CD4-positive, alpha-beta memory T cell (primary cell): ENCODE measurements at regions not wholly inside any gene's neighbourhood (a gene's known extent, or its start where the extent isn't known, plus 50 kb on each side); places are given as distances from the start of the nearest gene placed in this dataset.

ENCODE experiments used
- CTCF ChIA-PET: fragments of 350-600 bp; sonication (Branson Sonifier 250); formaldehyde crosslinking; loops from one replicate; lab custom pipeline; 2021; ENCODE audit warnings: inconsistent platforms; ENCODE audit not compliant: partially characterized antibody; lab: Charles Lee
- POLR2A ChIA-PET: fragments of 350-600 bp; sonication (Branson Sonifier 250); formaldehyde crosslinking; loops from one replicate; lab custom pipeline; 2021; ENCODE audit not compliant: partially characterized antibody; lab: Charles Lee
- DNase-seq, 5 donors: peaks; one replicate each; pipeline versions ENCODE4 v3.0.0 to v3.0.0-alpha.2; 2020 to 2022; ENCODE audit warnings: mixed read lengths in 1 of 5
- H3K27ac ChIP-seq: one replicate; pipeline ENCODE4 v1.7.0; 2013; ENCODE audit warnings: low read depth, low read length
- H3K27me3 ChIP-seq: 2 replicates; pipeline ENCODE4 v1.7.0; 2013; ENCODE audit warnings: mild to moderate bottlenecking, low read length, moderate library complexity; ENCODE audit not compliant: insufficient read depth
- H3K36me3 ChIP-seq: 2 replicates; pipeline ENCODE4 v1.7.0; 2013; ENCODE audit warnings: mild to moderate bottlenecking, low read length, moderate library complexity; ENCODE audit not compliant: insufficient read depth
- H3K4me1 ChIP-seq: 2 replicates; pipeline ENCODE4 v1.7.0; 2013; ENCODE audit warnings: mild to moderate bottlenecking, low read length, moderate library complexity; ENCODE audit not compliant: insufficient read depth
- H3K4me3 ChIP-seq, 2 donors: one replicate each; pipeline ENCODE4 v1.7.0; 2013; ENCODE audit warnings: low read length in 2 of 2, mild to moderate bottlenecking in 1 of 2
- H3K9me3 ChIP-seq, 2 donors: one replicate each; pipeline ENCODE4 v1.7.0; 2013; ENCODE audit warnings: low read length in 2 of 2, control low read depth in 1 of 2; ENCODE audit not compliant: control insufficient read depth in 1 of 2
- H3K27ac Mint-ChIP-seq, 7 donors: one replicate each; pipeline ENCODE4 v1.8.0; 2020 to 2021; ENCODE audit warnings: mixed read lengths in 7 of 7, mild to moderate bottlenecking in 6 of 7, inconsistent platforms in 3 of 7, moderate library complexity in 3 of 7
- H3K27me3 Mint-ChIP-seq, 2 donors: one replicate each; pipeline ENCODE4 v1.8.0; 2020 to 2021; ENCODE audit warnings: mixed read lengths in 2 of 2
- H3K36me3 Mint-ChIP-seq, 2 donors: one replicate each; pipeline ENCODE4 v1.8.0; 2020 to 2021; ENCODE audit warnings: mixed read lengths in 2 of 2, inconsistent platforms in 1 of 2, mild to moderate bottlenecking in 1 of 2
- H3K4me1 Mint-ChIP-seq, 4 donors: one replicate each; pipeline ENCODE4 v1.8.0; 2020 to 2021; ENCODE audit warnings: mixed read lengths in 4 of 4, mild to moderate bottlenecking in 1 of 4
- H3K4me3 Mint-ChIP-seq, 8 donors: one replicate each; pipeline ENCODE4 v1.8.0; 2020 to 2021; ENCODE audit warnings: mixed read lengths in 8 of 8, mild to moderate bottlenecking in 7 of 8, moderate library complexity in 6 of 8, inconsistent platforms in 3 of 8
- H3K9me3 Mint-ChIP-seq, 8 donors: one replicate each; pipeline ENCODE4 v1.8.0; 2020 to 2021; ENCODE audit warnings: mixed read lengths in 8 of 8, mild to moderate bottlenecking in 5 of 8, inconsistent platforms in 3 of 8, moderate library complexity in 1 of 8
- intact Hi-C: fragments of 100-400 bp; cut with micrococcal nuclease; formaldehyde crosslinking; loops from one replicate; pipeline ENCODE4 v1.15.1; 2023

- no peaks in the 10 kb centered on the region for H3K4me1 ChIP-seq
- Mint-ChIP-seq H3K4me3 (no peak overlapping the region), H3K27ac (no peak overlapping the region), H3K9me3 (peaks cover 0 to 11% (median 2%) of the 10 kb centered on the region in 8 donors), H3K36me3 (no peaks in the 10 kb centered on the region), H3K4me1 (no peaks in the 10 kb centered on the region), H3K27me3 (peaks cover 0 to 2% of the 10 kb centered on the region in 2 donors)
- POLR2A ChIA-PET, result no interaction called here
- no peak for DNase-seq
- intact Hi-C loops, result no loop called here
- H3K36me3 ChIP-seq, result no peaks in the 10 kb centered on the region
- H3K4me3 ChIP-seq, result no peak overlapping the region
- CTCF ChIA-PET, result no interaction called here
- no peaks in the 10 kb centered on the region for H3K27me3 ChIP-seq
- H3K27ac ChIP-seq, result no peak overlapping the region
- no peaks in the 10 kb centered on the region for H3K9me3 ChIP-seq
Measured at GRCh38 chr2:104650405-104650996, 203.4 kb upstream of the POU3F3 start.

GRCh38 chr2:104654811-104655210 lies 199.1 kb upstream of the POU3F3 start:
- Histone ChIP-seq H3K27ac (no peak overlapping the region), H3K9me3 (no peaks in the 10 kb centered on the region), H3K27me3 (no peaks in the 10 kb centered on the region), H3K4me3 (no peak overlapping the region), H3K4me1 (no peaks in the 10 kb centered on the region), H3K36me3 (no peaks in the 10 kb centered on the region)
- H3K27ac Mint-ChIP-seq, result no peak overlapping the region
- CTCF ChIA-PET, result no interaction called here
- peaks cover 0 to 5% (median under 1%) of the 10 kb centered on the region in 4 donors for H3K4me1 Mint-ChIP-seq
- H3K36me3 Mint-ChIP-seq, result no peaks in the 10 kb centered on the region
- no peak overlapping the region for H3K4me3 Mint-ChIP-seq
- peaks cover 0 to 14% (median 4%) of the 10 kb centered on the region in 8 donors for H3K9me3 Mint-ChIP-seq
- intact Hi-C loops, result no loop called here
- no peak for DNase-seq
- H3K27me3 Mint-ChIP-seq, result peaks cover 9% of the 10 kb centered on the region in 2 donors
- POLR2A ChIA-PET, result no interaction called here

GRCh38 chr2:104656571-104657163 lies 197.2 kb upstream of the POU3F3 start:
- Histone ChIP-seq H3K4me1 (no peaks in the 10 kb centered on the region), H3K4me3 (no peak overlapping the region), H3K27me3 (no peaks in the 10 kb centered on the region), H3K27ac (no peak overlapping the region), H3K9me3 (no peaks in the 10 kb centered on the region), H3K36me3 (no peaks in the 10 kb centered on the region)
- ChIA-PET POLR2A (no interaction called here), CTCF (interaction anchor here (1.0 kb wide), 1 partner anchor 9 kb away, joined by 3 read pairs; no protein-coding TSS in a partner anchor)
- H3K4me1 Mint-ChIP-seq, result peaks cover 0 to 5% (median under 1%) of the 10 kb centered on the region in 4 donors
- H3K27ac Mint-ChIP-seq, result no peak overlapping the region
- intact Hi-C loops, result no loop called here
- no peaks in the 10 kb centered on the region for H3K36me3 Mint-ChIP-seq
- H3K27me3 Mint-ChIP-seq, result peaks cover 11 to 13% of the 10 kb centered on the region in 2 donors
- no peak overlapping the region for H3K4me3 Mint-ChIP-seq
- no peak for DNase-seq
- peaks cover 0 to 14% (median 3%) of the 10 kb centered on the region in 8 donors for H3K9me3 Mint-ChIP-seq

GRCh38 chr2:104658144-104658835 lies 195.6 kb upstream of the POU3F3 start:
- Mint-ChIP-seq H3K9me3 (peaks cover 0 to 14% (median 3%) of the 10 kb centered on the region in 8 donors), H3K27me3 (peaks cover 11 to 13% of the 10 kb centered on the region in 2 donors), H3K4me1 (peaks cover 0 to 5% (median under 1%) of the 10 kb centered on the region in 4 donors), H3K4me3 (no peak overlapping the region), H3K27ac (no peak overlapping the region), H3K36me3 (no peaks in the 10 kb centered on the region)
- Histone ChIP-seq H3K36me3 (no peaks in the 10 kb centered on the region), H3K9me3 (no peaks in the 10 kb centered on the region), H3K4me1 (no peaks in the 10 kb centered on the region), H3K27ac (no peak overlapping the region), H3K27me3 (no peaks in the 10 kb centered on the region), H3K4me3 (no peak overlapping the region)
- intact Hi-C loops, result no loop called here
- POLR2A ChIA-PET, result no interaction called here
- CTCF ChIA-PET, result no interaction called here
- no peak for DNase-seq

- CTCF ChIA-PET, result no interaction called here
Measured at GRCh38 chr2:104658904-104659591, 194.9 kb upstream of the POU3F3 start.

GRCh38 chr2:104660991-104661390 lies 192.9 kb upstream of the POU3F3 start:
- no peaks in the 10 kb centered on the region for H3K4me1 ChIP-seq
- no peak overlapping the region for H3K4me3 ChIP-seq
- peaks cover 11 to 13% of the 10 kb centered on the region in 2 donors for H3K27me3 Mint-ChIP-seq
- ChIA-PET POLR2A (no interaction called here), CTCF (no interaction called here)
- H3K36me3 Mint-ChIP-seq, result no peaks in the 10 kb centered on the region
- H3K36me3 ChIP-seq, result no peaks in the 10 kb centered on the region
- H3K27ac ChIP-seq, result no peak overlapping the region
- no peak for DNase-seq
- H3K4me1 Mint-ChIP-seq, result peaks cover 0 to 5% (median under 1%) of the 10 kb centered on the region in 4 donors
- no peaks in the 10 kb centered on the region for H3K27me3 ChIP-seq
- H3K4me3 Mint-ChIP-seq, result no peak overlapping the region
- H3K9me3 Mint-ChIP-seq, result peaks cover 0 to 12% (median 2%) of the 10 kb centered on the region in 8 donors
- no peaks in the 10 kb centered on the region for H3K9me3 ChIP-seq
- no peak overlapping the region for H3K27ac Mint-ChIP-seq
- intact Hi-C loops, result no loop called here

More at GRCh38 chr2:104658904-104659591, 194.9 kb upstream of the POU3F3 start:
- H3K4me1 ChIP-seq, result no peaks in the 10 kb centered on the region
- Mint-ChIP-seq H3K9me3 (peaks cover 0 to 12% (median under 1%) of the 10 kb centered on the region in 8 donors), H3K27ac (no peak overlapping the region), H3K27me3 (peaks cover 11 to 13% of the 10 kb centered on the region in 2 donors), H3K4me1 (peaks cover 0 to 5% (median under 1%) of the 10 kb centered on the region in 4 donors), H3K4me3 (no peak overlapping the region), H3K36me3 (no peaks in the 10 kb centered on the region)
- no peaks in the 10 kb centered on the region for H3K9me3 ChIP-seq
- POLR2A ChIA-PET, result no interaction called here
- no peak for DNase-seq
- H3K27ac ChIP-seq, result no peak overlapping the region
- H3K4me3 ChIP-seq, result no peak overlapping the region
- intact Hi-C loops, result no loop called here
- no peaks in the 10 kb centered on the region for H3K27me3 ChIP-seq
- no peaks in the 10 kb centered on the region for H3K36me3 ChIP-seq

GRCh38 chr2:104664672-104665071 lies 189.2 kb upstream of the POU3F3 start:
- no peaks in the 10 kb centered on the region for H3K9me3 ChIP-seq
- H3K27me3 Mint-ChIP-seq, result peaks cover 2 to 6% of the 10 kb centered on the region in 2 donors
- CTCF ChIA-PET, result no interaction called here
- no peaks in the 10 kb centered on the region for H3K27me3 ChIP-seq
- no peak overlapping the region for H3K4me3 ChIP-seq
- no peaks in the 10 kb centered on the region for H3K4me1 ChIP-seq
- H3K27ac Mint-ChIP-seq, result no peak overlapping the region
- POLR2A ChIA-PET, result no interaction called here
- no peak overlapping the region for H3K27ac ChIP-seq
- H3K9me3 Mint-ChIP-seq, result peaks cover 0 to 4% (median 0%) of the 10 kb centered on the region in 8 donors
- DNase-seq, result no peak
- H3K4me3 Mint-ChIP-seq, result no peak overlapping the region
- H3K36me3 ChIP-seq, result no peaks in the 10 kb centered on the region
- intact Hi-C loops, result no loop called here
- H3K36me3 Mint-ChIP-seq, result no peaks in the 10 kb centered on the region
- H3K4me1 Mint-ChIP-seq, result no peaks in the 10 kb centered on the region
